Neutrophil (primary cell): ENCODE measurements at regions not wholly inside any gene's neighbourhood (a gene's known extent, or its start where the extent isn't known, plus 50 kb on each side); places are given as distances from the start of the nearest gene placed in this dataset.

ENCODE experiments used
- H3K27ac ChIP-seq: fragments of 200-600 bp; sonication (generic); 2 replicates; pipeline ENCODE4 v1.5.1; 2016; ENCODE audit warnings: mild to moderate bottlenecking, moderate library complexity
- H3K27me3 ChIP-seq: fragments of 200-600 bp; sonication (generic); 2 replicates; pipeline ENCODE4 v1.6.0; 2016; ENCODE audit warnings: mild to moderate bottlenecking
- H3K36me3 ChIP-seq: fragments of 200-600 bp; sonication (generic); 2 replicates; pipeline ENCODE4 v1.5.1; 2017
- H3K4me1 ChIP-seq, 2 experiments: fragments of 200-600 bp in 1 of 2; sonication (generic) in 1 of 2; 1 replicate in 1 of 2; 2 replicates in 1 of 2; pipeline versions ENCODE4 v1.5.1 to v1.6.1; 2013 to 2016; ENCODE audit warnings: low read depth in 1 of 2, low read length in 1 of 2, mild to moderate bottlenecking in 1 of 2, moderate library complexity in 1 of 2; ENCODE audit not compliant: control insufficient read depth in 1 of 2, insufficient read depth in 1 of 2
- H3K4me3 ChIP-seq, 2 experiments: fragments of 200-600 bp in 1 of 2; sonication (generic) in 1 of 2; 1 replicate in 1 of 2; 2 replicates in 1 of 2; pipeline ENCODE4 v1.5.1; 2013 to 2016; ENCODE audit warnings: low read depth in 1 of 2, low read length in 1 of 2, mild to moderate bottlenecking in 1 of 2, moderate library complexity in 1 of 2
- H3K9me3 ChIP-seq: fragments of 200-600 bp; sonication (generic); 2 replicates; pipeline ENCODE4 v1.5.1; 2016
- CTCF ChIP-seq: fragments of 200-600 bp; sonication (generic); IDR thresholded peaks from 2 replicates; pipeline ENCODE4 v1.5.1; 2016; ENCODE audit warnings: antibody characterized with exemption

DNA sequence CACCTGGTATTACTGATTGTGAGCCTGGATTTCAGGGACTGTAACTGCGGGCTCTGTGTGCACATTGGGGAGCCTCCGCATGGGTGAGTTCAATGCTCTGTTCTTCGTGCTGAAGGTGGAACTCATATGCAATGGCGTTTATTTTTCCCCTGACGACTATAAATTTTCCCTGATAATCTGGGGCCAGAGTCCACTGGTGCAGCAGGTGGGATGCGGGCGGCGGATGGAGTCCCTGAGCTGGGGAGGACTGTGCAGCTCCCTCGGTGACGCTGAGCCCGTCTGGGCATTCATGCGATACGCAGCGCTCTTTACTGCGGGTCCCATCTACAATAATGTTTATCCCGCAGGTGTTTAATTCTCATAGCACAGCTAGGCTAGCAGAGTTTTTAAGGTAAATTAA lies 181.6 kb upstream of the ALKAL2 start:
- Histone ChIP-seq H3K27me3 (peaks cover 45% of the 10 kb centered on the region), H3K27ac (no peak overlapping the region), H3K9me3 (no peaks in the 10 kb centered on the region), H3K4me3 (no peak overlapping the region), H3K36me3 (no peaks in the 10 kb centered on the region), H3K4me1 (no peaks in the 10 kb centered on the region)
- TF ChIP-seq CTCF = no peak

DNA sequence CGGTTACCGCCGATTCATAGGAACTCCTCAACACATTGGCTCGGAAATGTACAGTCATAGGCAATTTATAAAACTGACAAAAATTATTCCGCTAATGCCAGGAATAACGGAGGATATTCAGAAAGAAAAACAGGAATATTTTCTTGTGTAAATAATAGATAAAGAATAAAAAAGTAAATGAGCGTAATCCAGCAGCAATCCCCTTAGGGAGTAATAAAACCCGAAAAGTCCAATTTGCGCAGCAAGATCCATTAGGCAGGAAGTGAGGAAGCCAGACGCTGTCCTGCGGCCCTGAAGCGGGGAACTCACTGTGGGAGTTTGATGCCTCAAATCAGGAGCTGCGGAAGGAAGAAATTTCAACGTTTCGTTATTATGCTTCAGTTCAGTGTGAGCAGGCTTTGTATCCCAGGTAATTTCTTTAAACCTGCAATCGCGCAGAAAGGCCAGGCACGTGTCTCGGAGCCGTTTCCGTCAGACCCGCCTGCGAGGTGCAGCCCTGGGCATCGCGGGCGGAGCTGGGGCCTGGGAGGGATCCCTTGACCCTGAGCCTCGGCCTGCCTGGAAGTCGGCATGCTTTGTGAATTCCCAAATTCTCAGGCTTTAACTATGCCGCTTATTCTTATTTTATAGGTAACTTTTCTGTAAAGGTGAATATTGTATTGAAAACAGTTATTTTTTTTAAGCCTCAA lies 180.9 kb upstream of the ALKAL2 start:
- H3K36me3 ChIP-seq = no peaks in the 10 kb centered on the region
- H3K4me3 ChIP-seq = no peak overlapping the region
- no peaks in the 10 kb centered on the region for H3K9me3 ChIP-seq
- TF ChIP-seq CTCF = no peak
- peaks cover 45% of the 10 kb centered on the region for H3K27me3 ChIP-seq
- H3K27ac ChIP-seq = no peak overlapping the region
- no peaks in the 10 kb centered on the region for H3K4me1 ChIP-seq

- H3K4me3 ChIP-seq = no peak overlapping the region
- peaks cover 45% of the 10 kb centered on the region for H3K27me3 ChIP-seq
- TF ChIP-seq CTCF = no peak
- H3K4me1 ChIP-seq = no peaks in the 10 kb centered on the region
- H3K9me3 ChIP-seq = no peaks in the 10 kb centered on the region
- H3K27ac ChIP-seq = no peak overlapping the region
- H3K36me3 ChIP-seq = no peaks in the 10 kb centered on the region
These were observed 180.2 kb upstream of the ALKAL2 start for GRCh38 chr2:467892-468647.

GRCh38 chr2:467543-467891 lies 179.6 kb upstream of the ALKAL2 start:
- TF ChIP-seq CTCF = no peak
- no peaks in the 10 kb centered on the region for H3K4me1 ChIP-seq

DNA sequence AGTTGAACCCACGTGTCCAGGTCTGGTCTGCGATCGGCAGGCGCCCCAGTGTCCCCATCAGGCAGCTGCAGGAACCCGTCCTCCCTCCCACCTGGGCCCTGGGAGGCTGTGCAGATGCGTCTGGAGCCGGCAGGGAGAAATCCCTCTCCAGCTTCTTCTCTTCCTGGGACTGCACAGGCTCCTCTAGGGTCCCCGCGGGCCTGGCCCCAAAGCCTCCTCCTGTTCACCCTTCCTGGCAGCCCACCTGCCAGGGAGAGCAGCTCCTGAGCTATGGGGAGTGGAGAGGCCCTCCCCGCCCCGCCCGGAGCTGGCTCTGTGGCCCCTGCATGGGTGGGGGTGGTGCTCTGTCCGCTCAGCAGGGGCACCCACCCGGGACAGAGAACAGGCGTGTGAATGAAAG lies 179.2 kb upstream of the ALKAL2 start:
- TF ChIP-seq CTCF = no peak
- H3K9me3 ChIP-seq = no peaks in the 10 kb centered on the region

More at GRCh38 chr2:467543-467891, 179.6 kb upstream of the ALKAL2 start:
- no peak overlapping the region for H3K4me3 ChIP-seq
- peaks cover 45% of the 10 kb centered on the region for H3K27me3 ChIP-seq
- no peak overlapping the region for H3K27ac ChIP-seq
- H3K9me3 ChIP-seq = no peaks in the 10 kb centered on the region
- no peaks in the 10 kb centered on the region for H3K36me3 ChIP-seq

More for the DNA sequence above, 179.2 kb upstream of the ALKAL2 start:
- Histone ChIP-seq H3K4me1 (no peaks in the 10 kb centered on the region), H3K27me3 (peaks cover 49% of the 10 kb centered on the region), H3K36me3 (no peaks in the 10 kb centered on the region), H3K27ac (no peak overlapping the region), H3K4me3 (no peak overlapping the region)
